SK-N-SH (cell line): ENCODE measurements at regions not wholly inside any gene's neighbourhood (a gene's known extent, or its start where the extent isn't known, plus 50 kb on each side); places are given as distances from the start of the nearest gene placed in this dataset.

ENCODE experiments used
- CTCF ChIA-PET: fragments of 300-600, 350-600 bp; formaldehyde crosslinking; extraction: SDS; loops from one replicate; lab custom pipeline; 2021; lab: Yijun Ruan, JAX
- POLR2A ChIA-PET: fragments of 350-600 bp; sonication (Branson Sonifier 250); formaldehyde crosslinking; extraction: SDS; loops from one replicate; lab custom pipeline; 2020; ENCODE audit warnings: antibody characterized with exemption, inconsistent platforms; lab: Yijun Ruan, JAX
- DNase-seq: peaks from one replicate; pipeline ENCODE4 v3.0.0; 2012
- H2AFZ ChIP-seq: fragments of 200-600 bp; sonication (generic); 2 replicates; pipeline ENCODE4 v1.8.1; 2016; ENCODE audit warnings: antibody characterized with exemption, mild to moderate bottlenecking, low read depth
- H3F3A ChIP-seq: fragments of 200-600 bp; sonication (generic); replicated peaks from 2 replicates; pipeline ENCODE3; 2016; ENCODE audit warnings: antibody characterized with exemption, mild to moderate bottlenecking; ENCODE audit not compliant: insufficient read depth
- H3K27ac ChIP-seq, 2 experiments: fragments of 200-500 bp in 1 of 2; fragments of 200-600 bp in 1 of 2; sonication (Bioruptor generic) in 1 of 2; sonication (generic), shearing (Covaris generic) in 1 of 2; 2 replicates each; pipeline versions ENCODE4 v1.5.1 to v1.6.1; 2014 to 2016; ENCODE audit warnings: low read depth in 2 of 2, inconsistent platforms in 1 of 2, low read length in 1 of 2, mild to moderate bottlenecking in 1 of 2, mixed read lengths in 1 of 2
- H3K27me3 ChIP-seq: fragments of 200-600 bp; sonication (generic), shearing (Covaris generic); 2 replicates; pipeline ENCODE4 v1.6.1; 2016; ENCODE audit warnings: mixed run types; ENCODE audit not compliant: insufficient read depth
- H3K36me3 ChIP-seq, 2 experiments: fragments of 200-500 bp in 1 of 2; fragments of 200-600 bp in 1 of 2; sonication (Bioruptor generic) in 1 of 2; sonication (generic) in 1 of 2; replicated peaks in 1 of 2; 2 replicates each; pipeline versions ENCODE3 to v1.5.1; 2014 to 2016; ENCODE audit warnings: low read length in 1 of 2, mild to moderate bottlenecking in 1 of 2; ENCODE audit not compliant: insufficient read depth in 2 of 2, control insufficient read depth in 1 of 2
- H3K4me1 ChIP-seq, 2 experiments: fragments of 200-500 bp in 1 of 2; fragments of 200-600 bp in 1 of 2; sonication (Bioruptor generic) in 1 of 2; sonication (generic), shearing (Covaris generic) in 1 of 2; 2 replicates each; pipeline versions ENCODE4 v1.5.1 to v1.6.1; 2014 to 2016; ENCODE audit warnings: low read depth in 1 of 2, low read length in 1 of 2, mixed run types in 1 of 2; ENCODE audit not compliant: insufficient read depth in 2 of 2, control insufficient read depth in 1 of 2
- H3K4me2 ChIP-seq: fragments of 200-600 bp; sonication (generic), shearing (Covaris generic); 2 replicates; pipeline ENCODE4 v1.6.1; 2017; ENCODE audit warnings: mixed run types
- H3K4me3 ChIP-seq, 2 experiments: fragments of 200-500 bp in 1 of 2; fragments of 200-600 bp in 1 of 2; sonication (Bioruptor generic) in 1 of 2; sonication (generic), shearing (Covaris generic) in 1 of 2; 2 replicates each; pipeline versions ENCODE4 v1.5.1 to v1.8.1; 2014 to 2016; ENCODE audit warnings: low read depth in 2 of 2, inconsistent platforms in 1 of 2, low read length in 1 of 2, mild to moderate bottlenecking in 1 of 2, mixed read lengths in 1 of 2, moderate library complexity in 1 of 2
- H3K79me2 ChIP-seq: fragments of 200-600 bp; sonication (generic); 2 replicates; pipeline ENCODE4 v1.8.1; 2017; ENCODE audit warnings: mild to moderate bottlenecking; ENCODE audit not compliant: insufficient read depth
- H3K9ac ChIP-seq: fragments of 200-600 bp; sonication (generic); 2 replicates; pipeline ENCODE4 v1.6.1; 2017; ENCODE audit warnings: mixed run types
- H3K9me2 ChIP-seq: fragments of 200-600 bp; sonication (generic); 2 replicates; pipeline ENCODE4 v1.6.1; 2017; ENCODE audit warnings: mixed run types
- H3K9me3 ChIP-seq: fragments of 200-600 bp; sonication (generic); 2 replicates; pipeline ENCODE4 v1.6.1; 2017; ENCODE audit warnings: mixed run types, mild to moderate bottlenecking, moderate library complexity
- H4K20me1 ChIP-seq: fragments of 200-600 bp; sonication (generic); 2 replicates; pipeline ENCODE4 v1.6.1; 2017; ENCODE audit warnings: mild to moderate bottlenecking, mixed run types; ENCODE audit not compliant: insufficient read depth
- EP300 ChIP-seq, 2 experiments: IDR thresholded peaks; 2 replicates each; pipeline versions ENCODE4 v1.4.0 to v1.6.1; 2012; ENCODE audit warnings: borderline replicate concordance in 1 of 2, low read depth in 1 of 2, low read length in 1 of 2
- IRF3 ChIP-seq: fragments of 150-350 bp; IDR thresholded peaks from 2 replicates; pipeline ENCODE4 v1.6.1; 2016; ENCODE audit warnings: mild to moderate bottlenecking, low read depth, low read length
- MAX ChIP-seq: IDR thresholded peaks from 2 replicates; pipeline ENCODE4 v1.4.0; 2012; ENCODE audit warnings: low read depth
- MXI1 ChIP-seq: IDR thresholded peaks from 2 replicates; pipeline ENCODE4 v1.6.1; 2012; ENCODE audit warnings: mild to moderate bottlenecking, low read depth, low read length, improper control_type of control experiment
- NFIC ChIP-seq: IDR thresholded peaks from 2 replicates; pipeline ENCODE4 v1.4.0; 2012; ENCODE audit warnings: borderline replicate concordance
- RCOR1 ChIP-seq: fragments of 150-350 bp; IDR thresholded peaks from 2 replicates; pipeline ENCODE4 v1.6.1; 2017; ENCODE audit warnings: antibody characterized with exemption, low read length
- SIN3A ChIP-seq: IDR thresholded peaks from 2 replicates; pipeline ENCODE4 v1.6.1; 2012; ENCODE audit warnings: low read depth, mild to moderate bottlenecking, low read length, moderate library complexity, borderline replicate concordance
- SMC3 ChIP-seq: IDR thresholded peaks from 2 replicates; pipeline ENCODE4 v1.6.1; 2012; ENCODE audit warnings: low read depth, low read length, improper control_type of control experiment
- TCF12 ChIP-seq: IDR thresholded peaks from 2 replicates; pipeline ENCODE4 v1.4.0; 2012
- TEAD4 ChIP-seq: IDR thresholded peaks from 2 replicates; pipeline ENCODE4 v1.4.0; 2012; ENCODE audit warnings: mild to moderate bottlenecking, borderline replicate concordance; ENCODE audit not compliant: insufficient read depth
- ZBTB33 ChIP-seq: IDR thresholded peaks from 2 replicates; pipeline ENCODE4 v1.4.0; 2012; ENCODE audit warnings: low read depth, borderline replicate concordance
- WGBS: methylation state at CpG from one replicate; pipeline ENCODE4 v1.1.6; 2017; ENCODE audit warnings: low lambda C conversion rate; 5-methylcytosine and 5-hydroxymethylcytosine counted together
- TF ChIP-seq, protein P1 (sequence below): fragments of 150-350 bp; IDR thresholded peaks from 2 replicates; pipeline ENCODE4 v1.6.1; 2017; ENCODE audit warnings: antibody characterized with exemption, low read length, low read depth, borderline replicate concordance

DNA sequence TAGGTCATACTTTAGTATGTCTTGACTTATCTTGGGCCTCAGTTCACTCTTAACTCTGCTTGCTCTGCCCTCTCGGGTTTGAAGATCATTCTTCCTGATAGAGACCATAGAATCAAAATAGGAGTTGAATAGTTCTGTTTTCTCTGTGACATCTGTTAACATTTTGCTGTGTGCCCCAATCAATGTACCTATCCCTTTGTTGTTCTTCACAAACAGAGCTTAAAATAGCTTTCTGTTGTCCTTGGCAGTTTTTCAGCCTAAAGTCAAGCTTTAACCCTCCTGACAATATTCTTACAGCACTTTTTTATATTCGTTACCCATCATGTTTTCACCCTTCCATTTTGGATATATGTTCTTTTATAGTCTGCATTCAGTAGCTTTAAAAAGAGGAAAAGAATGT lies 724.5 kb upstream of the FANCL start (continued):
- TF ChIP-seq IRF3 (no peak), SIN3A (no peak), MAX (no peak), ZBTB33 (no peak), NFIC (no peak), RCOR1 (no peak), TCF12 (no peak)
- TF ChIP-seq, protein P1, sequence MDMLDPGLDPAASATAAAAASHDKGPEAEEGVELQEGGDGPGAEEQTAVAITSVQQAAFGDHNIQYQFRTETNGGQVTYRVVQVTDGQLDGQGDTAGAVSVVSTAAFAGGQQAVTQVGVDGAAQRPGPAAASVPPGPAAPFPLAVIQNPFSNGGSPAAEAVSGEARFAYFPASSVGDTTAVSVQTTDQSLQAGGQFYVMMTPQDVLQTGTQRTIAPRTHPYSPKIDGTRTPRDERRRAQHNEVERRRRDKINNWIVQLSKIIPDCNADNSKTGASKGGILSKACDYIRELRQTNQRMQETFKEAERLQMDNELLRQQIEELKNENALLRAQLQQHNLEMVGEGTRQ, result no peak

GRCh38 chr2:58959996-58960395 lies 718.9 kb upstream of the FANCL start:
- H4K20me1 ChIP-seq, result no peaks in the 10 kb centered on the region
- no peaks in the 10 kb centered on the region for H3K27me3 ChIP-seq
- 29% methylated on average over 8 of the region's 8 CpGs for WGBS
- peak overlapping the region in 1 of 2 experiments; percentile 55; a peak in 1 of 4 replicates for H3K27ac ChIP-seq
- TF ChIP-seq SMC3 (no peak), MXI1 (peak; percentile 19; the same call in 1 of the 2 replicates), EP300 (IDR thresholded peaks at IDR 0.05; ENCODE audit: borderline replicate concordance in 1 of 2, low read depth in 1 of 2, low read length in 1 of 2) (peak in 1 of 2 experiments; percentile 38; a peak in 1 of 4 replicates), TEAD4 (no peak)
- H3K36me3 ChIP-seq, result no peaks in the 10 kb centered on the region
- peaks cover 0 to 7% of the 10 kb centered on the region in 2 experiments; a peak in 2 of 4 replicates for H3K4me1 ChIP-seq
- peak; percentile 26 for DNase-seq
- no peaks in the 10 kb centered on the region for H3K9me3 ChIP-seq
- H3K9me2 ChIP-seq, result no peaks in the 10 kb centered on the region
- ChIA-PET CTCF (interaction anchor here (1.5 kb wide), 1 partner anchor 13 kb away, joined by 4 read pairs; no protein-coding TSS in a partner anchor), POLR2A (no interaction called here)
- H3K4me2 ChIP-seq, result no peak overlapping the region
- H2AFZ ChIP-seq, result no peak overlapping the region
- H3K4me3 ChIP-seq, result no peak overlapping the region
- H3K79me2 ChIP-seq, result no peaks in the 10 kb centered on the region
- H3F3A ChIP-seq, result no peaks in the 10 kb centered on the region
- no peak overlapping the region for H3K9ac ChIP-seq
